GM18508 (cell line): ENCODE measurements at regions not wholly inside any gene's neighbourhood (a gene's known extent, or its start where the extent isn't known, plus 50 kb on each side); places are given as distances from the start of the nearest gene placed in this dataset.
"Not testable (repeated sequence)": the region's sequence is repeated elsewhere in the genome, so short reads cannot be mapped to it uniquely, and the experiment has no call there.

Experiments used
- ATAC-seq: cut with Tn5 transposase; IDR thresholded peaks from one replicate; pipeline ENCODE4 v1.9.1; 2021; ENCODE audit warnings: moderate number of reproducible peaks; ENCODE audit not compliant: insufficient read depth, unreplicated experiment

GRCh38 chr4:24177443-24177842 is 287.6 kb upstream of the PPARGC1A start:
- ATAC-seq: not testable (repeated sequence)

GRCh38 chr4:24175707-24176106 is 285.9 kb upstream of the PPARGC1A start:
- ATAC-seq: no peak

GRCh38 chr4:24174602-24175001 is 284.8 kb upstream of the PPARGC1A start:
- ATAC-seq: no peak

GRCh38 chr4:24172406-24172805 is 282.6 kb upstream of the PPARGC1A start:
- no peak for ATAC-seq

- ATAC-seq: no peak
Observed at GRCh38 chr4:24169956-24170355, 280.1 kb upstream of the PPARGC1A start.

- no peak for ATAC-seq
Observed at GRCh38 chr4:24168658-24169057, 278.8 kb upstream of the PPARGC1A start.

GRCh38 chr4:24166501-24166900 is 276.7 kb upstream of the PPARGC1A start:
- no peak for ATAC-seq

- no peak for ATAC-seq
Observed at GRCh38 chr4:24164797-24165196, 274.9 kb upstream of the PPARGC1A start.

- no peak for ATAC-seq
Observed at GRCh38 chr4:24164054-24164693, 274.3 kb upstream of the PPARGC1A start.

- ATAC-seq: no peak
Observed at GRCh38 chr4:24163314-24163713, 273.5 kb upstream of the PPARGC1A start.

GRCh38 chr4:24160358-24160757 is 270.5 kb upstream of the PPARGC1A start:
- ATAC-seq: no peak

GRCh38 chr4:24158031-24158430 is 268.2 kb upstream of the PPARGC1A start:
- no peak for ATAC-seq

GRCh38 chr4:24150034-24150433 is 260.2 kb upstream of the PPARGC1A start:
- no peak for ATAC-seq

- ATAC-seq: no peak
Observed at GRCh38 chr4:24146127-24146526, 256.3 kb upstream of the PPARGC1A start.

- no peak for ATAC-seq
Observed at GRCh38 chr4:24145591-24145990, 255.7 kb upstream of the PPARGC1A start.

- ATAC-seq: no peak
Observed at GRCh38 chr4:24144381-24144780, 254.5 kb upstream of the PPARGC1A start.

GRCh38 chr4:24143741-24144140 is 253.9 kb upstream of the PPARGC1A start:
- no peak for ATAC-seq

GRCh38 chr4:24141836-24142235 is 252.0 kb upstream of the PPARGC1A start:
- ATAC-seq: no peak

- ATAC-seq: no peak
Observed at GRCh38 chr4:24140892-24141291, 251.0 kb upstream of the PPARGC1A start.

- ATAC-seq: no peak
Observed at GRCh38 chr4:24137671-24138601, 248.1 kb upstream of the PPARGC1A start.

- ATAC-seq: no peak
Observed at GRCh38 chr4:24131954-24132673, 242.3 kb upstream of the PPARGC1A start.
